Muscle layer of duodenum (tissue), 2 donors: ENCODE measurements at regions not wholly inside any gene's neighbourhood (a gene's known extent, or its start where the extent isn't known, plus 50 kb on each side); places are given as distances from the start of the nearest gene placed in this dataset.

Source experiments
- H3K27ac ChIP-seq: one replicate; pipeline ENCODE4 v1.7.0; 2013; ENCODE audit warnings: mild to moderate bottlenecking, low read length
- H3K27me3 ChIP-seq: one replicate; pipeline ENCODE4 v1.7.0; 2013; ENCODE audit warnings: low read depth, mild to moderate bottlenecking, control low read depth, low read length
- H3K36me3 ChIP-seq, 2 donors: one replicate each; pipeline ENCODE4 v1.7.0; 2013; ENCODE audit warnings: low read length in 2 of 2, control low read depth in 1 of 2, mild to moderate bottlenecking in 1 of 2; ENCODE audit not compliant: insufficient read depth in 2 of 2, control insufficient read depth in 1 of 2
- H3K4me1 ChIP-seq, 2 donors: one replicate each; pipeline ENCODE4 v1.7.0; 2013; ENCODE audit warnings: low read length in 2 of 2, mild to moderate bottlenecking in 2 of 2, control low read depth in 1 of 2, moderate library complexity in 1 of 2; ENCODE audit not compliant: insufficient read depth in 2 of 2, control insufficient read depth in 1 of 2
- H3K4me3 ChIP-seq, 2 donors: one replicate each; pipeline ENCODE4 v1.7.0; 2013; ENCODE audit warnings: low read length in 2 of 2, low read depth in 1 of 2, mild to moderate bottlenecking in 1 of 2
- H3K9me3 ChIP-seq, 2 donors: one replicate each; pipeline ENCODE4 v1.7.0; 2013; ENCODE audit warnings: low read length in 2 of 2, control low read depth in 1 of 2, mild to moderate bottlenecking in 1 of 2; ENCODE audit not compliant: control insufficient read depth in 1 of 2
- donor health status: healthy.

DNA sequence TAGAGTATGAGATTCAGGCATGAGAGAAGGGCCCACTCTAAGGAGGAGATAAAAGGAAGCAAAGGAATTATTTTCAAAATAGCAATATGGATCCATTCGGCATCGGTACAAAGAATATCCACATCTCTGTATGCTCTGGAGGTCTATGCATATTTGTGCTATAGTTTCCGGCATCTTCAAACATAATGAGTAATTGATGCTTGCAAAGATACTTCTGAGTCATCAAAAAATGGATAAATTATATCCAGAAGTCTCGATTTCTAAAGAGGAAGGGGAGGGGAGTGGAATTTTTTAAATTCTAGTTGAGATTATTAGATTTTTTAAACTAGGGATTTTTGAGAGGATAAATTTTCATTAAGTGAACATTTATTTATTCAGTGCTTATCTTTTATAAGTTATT, 72.9 kb upstream of the KIAA1217 start:
- Histone ChIP-seq H3K27ac (no peak overlapping the region), H3K27me3 (no peaks in the 10 kb centered on the region), H3K4me1 (no peaks in the 10 kb centered on the region), H3K36me3 (no peaks in the 10 kb centered on the region), H3K9me3 (peaks cover 0 to 8% of the 10 kb centered on the region in 2 donors), H3K4me3 (no peak overlapping the region)

DNA sequence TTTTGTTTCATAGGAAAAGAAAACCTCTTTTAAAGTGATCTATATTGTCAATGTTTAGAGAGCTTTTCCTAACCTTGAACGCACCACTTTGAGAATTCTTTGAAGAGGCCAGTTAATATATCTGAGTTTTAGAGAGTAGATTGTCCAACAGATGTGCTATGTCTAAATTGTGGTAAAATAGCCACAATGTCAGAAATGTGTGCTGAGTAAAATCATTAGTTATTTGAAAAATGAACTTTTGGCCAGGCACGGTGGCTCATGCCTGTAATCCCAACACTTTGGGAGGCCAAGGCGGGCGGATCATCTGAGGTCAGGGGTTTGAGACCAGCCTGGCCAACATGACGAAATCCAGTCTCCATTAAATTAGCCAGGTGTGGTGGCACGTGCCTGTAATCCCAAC, 61.6 kb upstream of the KIAA1217 start:
- Histone ChIP-seq H3K9me3 (no peaks in the 10 kb centered on the region), H3K27me3 (no peaks in the 10 kb centered on the region), H3K4me1 (no peaks in the 10 kb centered on the region), H3K27ac (no peak overlapping the region), H3K36me3 (no peaks in the 10 kb centered on the region), H3K4me3 (no peak overlapping the region)

- no peak overlapping the region for H3K27ac ChIP-seq
- H3K27me3 ChIP-seq = no peaks in the 10 kb centered on the region
- no peak overlapping the region for H3K4me3 ChIP-seq
- no peaks in the 10 kb centered on the region for H3K9me3 ChIP-seq
- no peaks in the 10 kb centered on the region for H3K36me3 ChIP-seq
- H3K4me1 ChIP-seq = no peaks in the 10 kb centered on the region
These were observed 59.3 kb upstream of the KIAA1217 start for GRCh38 chr10:24149640-24150039.

GRCh38 chr10:24150853-24151252, 58.1 kb upstream of the KIAA1217 start:
- no peak overlapping the region for H3K4me3 ChIP-seq
- no peaks in the 10 kb centered on the region for H3K27me3 ChIP-seq
- no peaks in the 10 kb centered on the region for H3K36me3 ChIP-seq
- H3K27ac ChIP-seq = no peak overlapping the region
- H3K4me1 ChIP-seq = no peaks in the 10 kb centered on the region
- no peaks in the 10 kb centered on the region for H3K9me3 ChIP-seq

- no peaks in the 10 kb centered on the region for H3K4me1 ChIP-seq
- H3K4me3 ChIP-seq = no peak overlapping the region
- no peak overlapping the region for H3K27ac ChIP-seq
- H3K27me3 ChIP-seq = no peaks in the 10 kb centered on the region
- H3K9me3 ChIP-seq = no peaks in the 10 kb centered on the region
- no peaks in the 10 kb centered on the region for H3K36me3 ChIP-seq
These were observed 56.7 kb upstream of the KIAA1217 start for GRCh38 chr10:24152270-24152669.

GRCh38 chr10:24153031-24153430, 55.9 kb upstream of the KIAA1217 start:
- Histone ChIP-seq H3K27me3 (no peaks in the 10 kb centered on the region), H3K36me3 (no peaks in the 10 kb centered on the region), H3K27ac (no peak overlapping the region), H3K4me1 (no peaks in the 10 kb centered on the region), H3K4me3 (no peak overlapping the region), H3K9me3 (peaks cover 3 to 4% of the 10 kb centered on the region in 2 donors)

- no peaks in the 10 kb centered on the region for H3K36me3 ChIP-seq
- H3K9me3 ChIP-seq = peaks cover 3 to 6% of the 10 kb centered on the region in 2 donors
- no peak overlapping the region for H3K27ac ChIP-seq
- no peaks in the 10 kb centered on the region for H3K4me1 ChIP-seq
- no peak overlapping the region for H3K4me3 ChIP-seq
- no peaks in the 10 kb centered on the region for H3K27me3 ChIP-seq
These were observed 55.4 kb upstream of the KIAA1217 start for GRCh38 chr10:24153537-24153936.

GRCh38 chr10:24156686-24157085, 52.3 kb upstream of the KIAA1217 start:
- no peak overlapping the region for H3K4me3 ChIP-seq
- H3K36me3 ChIP-seq = no peaks in the 10 kb centered on the region
- H3K27me3 ChIP-seq = no peaks in the 10 kb centered on the region
- no peak overlapping the region for H3K27ac ChIP-seq
- H3K4me1 ChIP-seq = no peaks in the 10 kb centered on the region
- H3K9me3 ChIP-seq = peaks cover 3 to 6% of the 10 kb centered on the region in 2 donors

DNA sequence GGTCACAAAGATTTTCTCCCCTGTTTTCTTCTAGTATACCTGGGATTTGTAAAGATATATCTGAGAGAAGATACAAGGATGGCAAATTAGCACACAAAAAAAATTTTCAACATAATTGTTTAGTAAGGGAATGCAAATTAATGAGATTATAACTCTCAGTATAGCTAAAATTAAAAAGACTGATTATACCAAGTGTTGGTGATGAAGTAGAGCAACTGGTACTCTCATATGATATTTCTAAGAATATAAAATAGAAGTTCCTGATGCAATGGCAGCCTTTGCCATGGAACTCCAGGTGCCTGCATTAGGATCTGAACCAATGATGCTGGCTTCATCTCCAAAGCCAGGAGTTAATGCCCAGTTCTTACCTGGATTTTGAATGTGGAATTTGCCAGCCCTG, 51.4 kb upstream of the KIAA1217 start:
- peaks cover 3 to 6% of the 10 kb centered on the region in 2 donors for H3K9me3 ChIP-seq

More for the DNA sequence above, 51.4 kb upstream of the KIAA1217 start:
- Histone ChIP-seq H3K27me3 (no peaks in the 10 kb centered on the region), H3K4me1 (no peaks in the 10 kb centered on the region), H3K27ac (no peak overlapping the region), H3K4me3 (no peak overlapping the region), H3K36me3 (no peaks in the 10 kb centered on the region)
